Frontal cortex (tissue), 3 donors: ENCODE measurements at regions not wholly inside any gene's neighbourhood (a gene's known extent, or its start where the extent isn't known, plus 50 kb on each side); places are given as distances from the start of the nearest gene placed in this dataset.

Experiments used
- DNase-seq, 2 donors: peaks; one replicate each; pipeline ENCODE4 v3.0.0; 2012; ENCODE audit warnings: low spot score in 2 of 2
- FAIRE-seq: peaks from 2 replicates; lab custom pipeline; 2012; peaks lifted over from hg19 to GRCh38; lab: Jason Lieb, UNC
- donor health status: control.
- donor health status: control.
- donor health status: control.

- FAIRE-seq (no peak), DNase-seq (no peak)
These were observed 521.9 kb downstream of the FAT4 start for GRCh38 chr4:125836597-125837195.

GRCh38 chr4:125837493-125838201, 522.9 kb downstream of the FAT4 start:
- FAIRE-seq, result no peak
- DNase-seq, result no peak

GRCh38 chr4:125838202-125838601, 523.4 kb downstream of the FAT4 start:
- no peak for FAIRE-seq

GRCh38 chr4:125838924-125839323, 524.2 kb downstream of the FAT4 start:
- peak; percentile 13 for FAIRE-seq
- no peak for DNase-seq

More at GRCh38 chr4:125838202-125838601, 523.4 kb downstream of the FAT4 start:
- DNase-seq, result no peak

GRCh38 chr4:125843947-125844346, 529.2 kb downstream of the FAT4 start:
- DNase-seq, result no peak
- no peak for FAIRE-seq

GRCh38 chr4:125847518-125847917, 532.8 kb downstream of the FAT4 start:
- DNase-seq (no peak), FAIRE-seq (no peak)

GRCh38 chr4:125849869-125850268, 535.1 kb downstream of the FAT4 start:
- no peak for FAIRE-seq

GRCh38 chr4:125891597-125892258, 577.0 kb downstream of the FAT4 start:
- FAIRE-seq (no peak), DNase-seq (no peak)

More at GRCh38 chr4:125849869-125850268, 535.1 kb downstream of the FAT4 start:
- no peak for DNase-seq

GRCh38 chr4:125904802-125905201, 590.0 kb downstream of the FAT4 start:
- no peak for FAIRE-seq
- DNase-seq, result no peak

GRCh38 chr4:125911058-125911457, 596.3 kb downstream of the FAT4 start:
- DNase-seq (no peak), FAIRE-seq (no peak)

- DNase-seq (no peak), FAIRE-seq (no peak)
These were observed 596.7 kb downstream of the FAT4 start for GRCh38 chr4:125911481-125911880.

GRCh38 chr4:125917559-125917958, 602.8 kb downstream of the FAT4 start:
- FAIRE-seq, result no peak
- no peak for DNase-seq

GRCh38 chr4:125928652-125929051, 613.9 kb downstream of the FAT4 start:
- DNase-seq (no peak), FAIRE-seq (no peak)

GRCh38 chr4:125938541-125938940, 623.8 kb downstream of the FAT4 start:
- DNase-seq (no peak), FAIRE-seq (no peak)

GRCh38 chr4:125940426-125940825, 625.7 kb downstream of the FAT4 start:
- FAIRE-seq (no peak), DNase-seq (no peak)

GRCh38 chr4:125944966-125945365, 630.2 kb downstream of the FAT4 start:
- DNase-seq (no peak), FAIRE-seq (no peak)

GRCh38 chr4:125948021-125948420, 633.3 kb downstream of the FAT4 start:
- DNase-seq (no peak), FAIRE-seq (no peak)

- FAIRE-seq (peak; percentile 79), DNase-seq (peak in 1 of 2 donors; percentile 1)
These were observed 636.6 kb downstream of the FAT4 start for GRCh38 chr4:125951261-125951887.

GRCh38 chr4:125952631-125953030, 637.9 kb downstream of the FAT4 start:
- no peak for FAIRE-seq
- DNase-seq, result no peak

- DNase-seq (no peak), FAIRE-seq (no peak)
These were observed 641.5 kb downstream of the FAT4 start for GRCh38 chr4:125956276-125956675.

- DNase-seq (no peak), FAIRE-seq (no peak)
These were observed 643.8 kb downstream of the FAT4 start for GRCh38 chr4:125958519-125958918.
